Gastroesophageal sphincter (tissue), 4 donors: ENCODE measurements at regions not wholly inside any gene's neighbourhood (a gene's known extent, or its start where the extent isn't known, plus 50 kb on each side); places are given as distances from the start of the nearest gene placed in this dataset.

Experiments
- ATAC-seq: fragments of 150-250 bp; one replicate; pipeline ENCODE4 v1.9.1; 2016; ENCODE audit warnings: mild to moderate bottlenecking, moderate library complexity
- H3K27ac ChIP-seq, 4 donors: fragments of 200-600 bp; sonication (generic) in 3 of 4; 1 replicate in 3 of 4; 2 replicates in 1 of 4; pipeline ENCODE4 v1.5.1; 2016 to 2019
- H3K27me3 ChIP-seq: fragments of 200-600 bp; sonication (generic); one replicate; pipeline ENCODE4 v1.5.1; 2019
- H3K36me3 ChIP-seq, 2 donors: fragments of 200-600 bp; sonication (generic); one replicate each; pipeline ENCODE4 v1.5.1; 2019; ENCODE audit warnings: control low read depth in 1 of 2
- H3K4me1 ChIP-seq, 3 donors: fragments of 200-600 bp; sonication (generic); 1 replicate in 2 of 3; 2 replicates in 1 of 3; pipeline ENCODE4 v1.5.1; 2016 to 2019; ENCODE audit warnings: control low read depth in 2 of 3
- H3K4me3 ChIP-seq, 2 donors: fragments of 200-600 bp; sonication (generic); one replicate each; pipeline ENCODE4 v1.5.1; 2019; ENCODE audit warnings: mild to moderate bottlenecking in 1 of 2, moderate library complexity in 1 of 2
- H3K9me3 ChIP-seq, 3 donors: fragments of 200-600 bp; sonication (generic); one replicate each; pipeline ENCODE4 v1.5.1; 2017 to 2019; ENCODE audit warnings: control low read depth in 2 of 3
- EP300 ChIP-seq: sonication (generic); formaldehyde crosslinking; IDR thresholded peaks from one replicate; pipeline ENCODE4 v1.6.1; 2017; ENCODE audit warnings: antibody characterized with exemption, mild to moderate bottlenecking
- POLR2A ChIP-seq, 2 donors: fragments of 450-650 bp; IDR thresholded peaks; one replicate each; pipeline ENCODE4 v1.6.1; 2017; ENCODE audit warnings: antibody characterized with exemption in 2 of 2, mild to moderate bottlenecking in 2 of 2, moderate library complexity in 1 of 2
- POLR2AphosphoS5 ChIP-seq: sonication (generic); formaldehyde crosslinking; IDR thresholded peaks from one replicate; pipeline ENCODE4 v1.6.1; 2017; ENCODE audit warnings: antibody characterized with exemption
- WGBS, 2 donors: methylation state at CpG; one replicate each; pipeline ENCODE4 v1.1.5; 2018; ENCODE audit warnings: low coverage in 1 of 2; 5-methylcytosine and 5-hydroxymethylcytosine counted together
- TF ChIP-seq, protein P1 (sequence below), 4 experiments: fragments of 200-600 bp in 2 of 4; fragments of 450-650 bp in 2 of 4; sonication (generic) in 1 of 4; IDR thresholded peaks; one replicate each; pipeline ENCODE4 v1.5.1; 2017 to 2019; ENCODE audit warnings: antibody characterized with exemption in 4 of 4, mild to moderate bottlenecking in 2 of 4, moderate library complexity in 2 of 4

DNA sequence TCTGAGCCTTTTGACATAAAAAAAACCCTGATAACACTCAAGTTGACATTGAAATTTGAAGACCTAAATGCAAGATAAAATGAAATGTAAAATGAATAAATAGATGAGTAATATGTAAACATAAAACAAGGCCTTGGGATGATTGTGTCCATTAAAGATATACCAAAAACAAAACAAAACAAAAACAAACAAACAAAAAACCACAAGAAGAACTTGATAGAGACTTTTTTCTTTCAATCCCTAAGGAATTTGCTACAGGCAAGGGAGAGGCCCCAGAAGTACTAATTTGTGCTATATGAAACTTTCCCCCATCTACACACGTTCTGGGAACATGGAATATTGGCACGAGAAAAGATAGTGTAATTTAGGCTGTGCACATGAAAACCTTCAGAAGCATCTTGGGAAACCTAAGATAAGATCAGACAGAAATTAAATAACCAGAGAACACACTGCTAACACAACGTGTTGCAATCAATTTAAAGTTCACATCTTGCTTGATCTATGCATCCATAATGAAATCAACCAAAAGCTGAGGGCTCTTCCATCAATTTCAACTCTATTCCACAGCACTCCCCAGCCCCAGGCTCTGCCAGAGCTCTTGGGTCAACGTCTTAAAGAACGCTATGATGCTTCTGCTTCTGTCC, 201.1 kb upstream of the RREB1 start:
- no peak overlapping the region for H3K27ac ChIP-seq
- no peak for ATAC-seq
- no peaks in the 10 kb centered on the region for H3K9me3 ChIP-seq
- no peak overlapping the region for H3K4me3 ChIP-seq
- no peak for TF ChIP-seq EP300
- TF ChIP-seq POLR2AphosphoS5, result no peak
- TF ChIP-seq POLR2A (IDR thresholded peaks at IDR 0.05), result no peak
- TF ChIP-seq, protein P1, sequence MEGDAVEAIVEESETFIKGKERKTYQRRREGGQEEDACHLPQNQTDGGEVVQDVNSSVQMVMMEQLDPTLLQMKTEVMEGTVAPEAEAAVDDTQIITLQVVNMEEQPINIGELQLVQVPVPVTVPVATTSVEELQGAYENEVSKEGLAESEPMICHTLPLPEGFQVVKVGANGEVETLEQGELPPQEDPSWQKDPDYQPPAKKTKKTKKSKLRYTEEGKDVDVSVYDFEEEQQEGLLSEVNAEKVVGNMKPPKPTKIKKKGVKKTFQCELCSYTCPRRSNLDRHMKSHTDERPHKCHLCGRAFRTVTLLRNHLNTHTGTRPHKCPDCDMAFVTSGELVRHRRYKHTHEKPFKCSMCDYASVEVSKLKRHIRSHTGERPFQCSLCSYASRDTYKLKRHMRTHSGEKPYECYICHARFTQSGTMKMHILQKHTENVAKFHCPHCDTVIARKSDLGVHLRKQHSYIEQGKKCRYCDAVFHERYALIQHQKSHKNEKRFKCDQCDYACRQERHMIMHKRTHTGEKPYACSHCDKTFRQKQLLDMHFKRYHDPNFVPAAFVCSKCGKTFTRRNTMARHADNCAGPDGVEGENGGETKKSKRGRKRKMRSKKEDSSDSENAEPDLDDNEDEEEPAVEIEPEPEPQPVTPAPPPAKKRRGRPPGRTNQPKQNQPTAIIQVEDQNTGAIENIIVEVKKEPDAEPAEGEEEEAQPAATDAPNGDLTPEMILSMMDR (IDR thresholded peaks at IDR 0.05), result no peak
- WGBS, 2 donors, result 74 to 83% methylated on average over 3 to 4 of the region's 5 CpGs
- H3K4me1 ChIP-seq, result no peaks in the 10 kb centered on the region
- peaks cover 12% of the 10 kb centered on the region for H3K27me3 ChIP-seq
- H3K36me3 ChIP-seq, result no peaks in the 10 kb centered on the region

- ATAC-seq, result no peak
- Histone ChIP-seq H3K27ac (no peak overlapping the region), H3K4me3 (no peak overlapping the region), H3K9me3 (no peaks in the 10 kb centered on the region), H3K4me1 (peaks cover 0 to 3% (median 0%) of the 10 kb centered on the region in 3 donors), H3K27me3 (peaks cover 12% of the 10 kb centered on the region), H3K36me3 (no peaks in the 10 kb centered on the region)
- WGBS, 2 donors, result 67 to 86% methylated on average over 3 to 4 of the region's 4 CpGs
- no peak for TF ChIP-seq EP300
- TF ChIP-seq POLR2A (IDR thresholded peaks at IDR 0.05), result no peak
- no peak for TF ChIP-seq POLR2AphosphoS5
- TF ChIP-seq, protein P1 (IDR thresholded peaks at IDR 0.05), result no peak
Observed at GRCh38 chr6:6907286-6907685, 200.5 kb upstream of the RREB1 start.

DNA sequence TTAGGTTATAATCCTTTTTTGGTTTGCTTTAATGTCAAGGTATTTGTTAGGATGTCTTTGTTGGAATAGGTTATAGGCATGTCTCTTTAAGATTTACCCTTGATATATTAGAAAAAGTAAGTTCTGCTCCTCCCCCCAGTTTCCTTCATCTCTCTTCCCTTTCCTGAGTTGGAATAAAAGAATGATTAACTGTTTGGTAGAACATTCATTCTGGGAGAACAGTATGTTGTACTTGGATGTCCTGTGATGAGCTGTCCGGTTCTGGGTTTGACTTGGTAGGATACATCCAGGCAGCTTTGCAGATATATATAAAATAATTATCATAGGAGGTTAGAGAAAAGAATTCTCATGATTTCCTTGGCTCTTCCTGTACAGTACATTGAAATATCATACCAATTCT, 199.6 kb upstream of the RREB1 start:
- no peak for ATAC-seq
- H3K4me1 ChIP-seq, result peaks cover 0 to 11% (median 0%) of the 10 kb centered on the region in 3 donors
- no peaks in the 10 kb centered on the region for H3K9me3 ChIP-seq
- H3K27ac ChIP-seq, result no peak overlapping the region
- no peak overlapping the region for H3K4me3 ChIP-seq
- TF ChIP-seq POLR2AphosphoS5, result no peak
- TF ChIP-seq, protein P1 (IDR thresholded peaks at IDR 0.05), result no peak
- no peak for TF ChIP-seq POLR2A (IDR thresholded peaks at IDR 0.05)
- TF ChIP-seq EP300, result no peak
- WGBS, 2 donors, result 83% methylated on average over 1 of the region's 1 CpG; no CpG with 5 or more reads in 1 of the 2 donors
- peaks cover 12% of the 10 kb centered on the region for H3K27me3 ChIP-seq
- no peaks in the 10 kb centered on the region for H3K36me3 ChIP-seq

- TF ChIP-seq, protein P1 (IDR thresholded peaks at IDR 0.05), result no peak
- TF ChIP-seq POLR2AphosphoS5, result no peak
- no peak for TF ChIP-seq EP300
- no peak for TF ChIP-seq POLR2A (IDR thresholded peaks at IDR 0.05)
- WGBS, 2 donors, result 56 to 91% methylated on average over 4 to 7 of the region's 9 CpGs
- no peaks in the 10 kb centered on the region for H3K9me3 ChIP-seq
- H3K27ac ChIP-seq, result no peak overlapping the region
- H3K4me3 ChIP-seq, result no peak overlapping the region
- no peak for ATAC-seq
- no peaks in the 10 kb centered on the region for H3K36me3 ChIP-seq
- peaks cover 0 to 21% (median 0%) of the 10 kb centered on the region in 3 donors for H3K4me1 ChIP-seq
- H3K27me3 ChIP-seq, result peaks cover 12% of the 10 kb centered on the region
Observed at GRCh38 chr6:6909111-6909510, 198.7 kb upstream of the RREB1 start.

GRCh38 chr6:6910734-6911295, 196.9 kb upstream of the RREB1 start:
- TF ChIP-seq, protein P1 (IDR thresholded peaks at IDR 0.05), result no peak
- TF ChIP-seq EP300 (no peak), POLR2A (IDR thresholded peaks at IDR 0.05) (no peak), POLR2AphosphoS5 (no peak)
- Histone ChIP-seq H3K27ac (no peak overlapping the region), H3K27me3 (peaks cover 6% of the 10 kb centered on the region), H3K4me3 (no peak overlapping the region), H3K4me1 (peaks cover 0 to 32% (median 0%) of the 10 kb centered on the region in 3 donors), H3K36me3 (no peaks in the 10 kb centered on the region), H3K9me3 (no peaks in the 10 kb centered on the region)
- ATAC-seq, result no peak
- 91 to 97% methylated on average over 4 of the region's 6 CpGs for WGBS, 2 donors
